Liver (tissue), 8 donors: ENCODE measurements at regions not wholly inside any gene's neighbourhood (a gene's known extent, or its start where the extent isn't known, plus 50 kb on each side); places are given as distances from the start of the nearest gene placed in this dataset.

Experiments used
- DNase-seq: peaks from one replicate; pipeline ENCODE4 v3.0.0-alpha.2; 2017; ENCODE audit warnings: low spot score
- H3K27ac ChIP-seq, 2 donors: one replicate each; pipeline ENCODE4 v1.7.0; 2013; ENCODE audit warnings: inconsistent platforms in 2 of 2, low read length in 2 of 2, control low read depth in 1 of 2, low read depth in 1 of 2, mild to moderate bottlenecking in 1 of 2
- H3K27me3 ChIP-seq, 4 donors: one replicate each; pipeline versions ENCODE4 v1.6.1 to v1.7.0; 2013; ENCODE audit warnings: low read length in 3 of 4, inconsistent platforms in 1 of 4, mild to moderate bottlenecking in 1 of 4, moderate library complexity in 1 of 4; ENCODE audit not compliant: control insufficient read depth in 4 of 4, insufficient read depth in 4 of 4
- H3K36me3 ChIP-seq, 4 donors: one replicate each; pipeline versions ENCODE4 v1.6.1 to v1.7.0; 2013; ENCODE audit warnings: low read length in 3 of 4, mild to moderate bottlenecking in 3 of 4, low read depth in 1 of 4, moderate library complexity in 1 of 4; ENCODE audit not compliant: control insufficient read depth in 4 of 4, insufficient read depth in 3 of 4
- H3K4me1 ChIP-seq, 4 donors: one replicate each; pipeline versions ENCODE4 v1.6.1 to v1.7.0; 2013; ENCODE audit warnings: low read length in 3 of 4, mild to moderate bottlenecking in 3 of 4, moderate library complexity in 1 of 4; ENCODE audit not compliant: control insufficient read depth in 4 of 4, insufficient read depth in 4 of 4
- H3K4me3 ChIP-seq, 3 donors: one replicate each; pipeline versions ENCODE4 v1.6.1 to v1.7.0; 2013; ENCODE audit warnings: low read length in 3 of 3, control low read depth in 1 of 3, low read depth in 1 of 3, mild to moderate bottlenecking in 1 of 3
- H3K9ac ChIP-seq, 2 donors: one replicate each; pipeline ENCODE4 v1.7.0; 2013; ENCODE audit warnings: low read length in 2 of 2, mild to moderate bottlenecking in 2 of 2, moderate library complexity in 2 of 2, control low read depth in 1 of 2, low read depth in 1 of 2
- H3K9me3 ChIP-seq, 4 donors: one replicate each; pipeline versions ENCODE4 v1.6.1 to v1.7.0; 2013; ENCODE audit warnings: low read length in 3 of 4; ENCODE audit not compliant: control insufficient read depth in 4 of 4
- EGR1 ChIP-seq, 2 donors: IDR thresholded peaks; 2 replicates each; pipeline ENCODE4 v1.6.1; 2016 to 2018; ENCODE audit warnings: antibody characterized with exemption in 2 of 2, low read depth in 2 of 2
- FOXA1 ChIP-seq: IDR thresholded peaks from 2 replicates; pipeline ENCODE4 v1.6.1; 2016; ENCODE audit warnings: antibody characterized with exemption
- FOXA2 ChIP-seq: IDR thresholded peaks from 2 replicates; pipeline ENCODE4 v1.6.1; 2016; ENCODE audit warnings: antibody characterized with exemption
- GABPA ChIP-seq, 2 donors: IDR thresholded peaks in 1 of 2; conservative IDR thresholded peaks in 1 of 2; 2 replicates each; pipeline ENCODE4 v1.6.1; 2016; ENCODE audit warnings: antibody characterized with exemption in 2 of 2, mild to moderate bottlenecking in 1 of 2, moderate library complexity in 1 of 2
- HNF4A ChIP-seq, 2 donors: conservative IDR thresholded peaks; 2 replicates each; pipeline ENCODE4 v1.6.1; 2016; ENCODE audit warnings: antibody characterized with exemption in 2 of 2, mild to moderate bottlenecking in 2 of 2
- HNF4G ChIP-seq: IDR thresholded peaks from 2 replicates; pipeline ENCODE4 v1.6.1; 2016; ENCODE audit warnings: antibody characterized with exemption
- JUND ChIP-seq, 2 donors: IDR thresholded peaks; 2 replicates each; pipeline ENCODE4 v1.6.1; 2016; ENCODE audit warnings: antibody characterized with exemption in 2 of 2
- NR2F2 ChIP-seq: IDR thresholded peaks from 2 replicates; pipeline ENCODE4 v1.6.1; 2016; ENCODE audit warnings: antibody characterized with exemption
- RAD21 ChIP-seq, 2 donors: IDR thresholded peaks; 2 replicates each; pipeline ENCODE4 v1.6.1; 2016; ENCODE audit warnings: antibody characterized with exemption in 2 of 2, mild to moderate bottlenecking in 2 of 2
- RXRA ChIP-seq, 2 donors: IDR thresholded peaks; 2 replicates each; pipeline ENCODE4 v1.6.1; 2017 to 2018; ENCODE audit warnings: antibody characterized with exemption in 2 of 2, mild to moderate bottlenecking in 1 of 2
- SP1 ChIP-seq: IDR thresholded peaks from 2 replicates; pipeline ENCODE4 v1.6.1; 2018; ENCODE audit warnings: antibody characterized with exemption, mild to moderate bottlenecking
- TAF1 ChIP-seq: conservative IDR thresholded peaks from 2 replicates; pipeline ENCODE4 v1.6.1; 2016; ENCODE audit warnings: antibody characterized with exemption, mild to moderate bottlenecking
- YY1 ChIP-seq: IDR thresholded peaks from 2 replicates; pipeline ENCODE4 v1.6.1; 2016; ENCODE audit warnings: antibody characterized with exemption, mild to moderate bottlenecking
- WGBS: extraction: QIAGEN DNeasy Blood & Tissue Kit; methylation state at CpG from one replicate; pipeline ENCODE4 v1.1.7; 2013; 5-methylcytosine and 5-hydroxymethylcytosine counted together
- TF ChIP-seq, protein P1 (sequence below): IDR thresholded peaks from 2 replicates; pipeline ENCODE4 v1.6.1; 2016; ENCODE audit warnings: antibody characterized with exemption
- TF ChIP-seq, protein P2 (sequence below): IDR thresholded peaks from 2 replicates; pipeline ENCODE4 v1.6.1; 2016; ENCODE audit warnings: antibody characterized with exemption, mild to moderate bottlenecking
- TF ChIP-seq, protein P3 (sequence below): IDR thresholded peaks from 2 replicates; pipeline ENCODE4 v1.6.1; 2016; ENCODE audit warnings: antibody characterized with exemption
- TF ChIP-seq, protein P4 (sequence below): IDR thresholded peaks from 2 replicates; pipeline ENCODE4 v1.6.1; 2016; ENCODE audit warnings: antibody characterized with exemption
- TF ChIP-seq, protein P5 (sequence below): fragments of 150-350 bp; IDR thresholded peaks from 2 replicates; pipeline ENCODE4 v1.5.1; 2017; ENCODE audit warnings: improper control_type of control experiment, low read depth, low read length; ENCODE audit not compliant: missing input control
- donor health status: healthy.
- donor health status: healthy.
- donor health status: healthy.
- donor health status: healthy.
- donor health status: healthy.

DNA sequence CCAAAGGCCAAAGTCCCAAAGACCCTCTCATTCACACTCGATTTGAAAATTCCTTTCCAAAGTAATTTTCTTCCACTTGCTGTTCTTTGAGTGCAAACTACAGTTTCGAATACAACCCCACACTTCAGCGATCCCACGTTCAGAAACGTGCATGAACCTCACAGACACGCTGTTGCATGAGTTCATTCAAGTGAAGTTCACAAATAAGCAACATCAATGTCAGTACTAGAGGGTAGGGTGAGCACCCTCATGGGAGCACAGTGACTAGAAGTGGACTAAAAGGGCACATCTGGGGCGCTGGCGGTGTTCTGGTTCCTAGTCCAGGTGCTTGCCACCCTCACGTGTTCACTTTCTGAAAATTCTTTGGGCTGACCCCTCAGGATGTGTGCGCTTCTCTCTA is 59.0 kb downstream of the FAM50B start:
- H3K9me3 ChIP-seq, result no peaks in the 10 kb centered on the region
- no peak for DNase-seq
- H3K9ac ChIP-seq, result no peak overlapping the region
- no peak for TF ChIP-seq EGR1 (IDR thresholded peaks at IDR 0.05; ENCODE audit: low read depth in 2 of 2)
- no peak for TF ChIP-seq RAD21 (IDR thresholded peaks at IDR 0.05)
- TF ChIP-seq HNF4G, result no peak
- no peak for TF ChIP-seq YY1
- TF ChIP-seq HNF4A (conservative IDR thresholded peaks at IDR 0.05), result no peak
- no peak for TF ChIP-seq SP1
- TF ChIP-seq, protein P1, sequence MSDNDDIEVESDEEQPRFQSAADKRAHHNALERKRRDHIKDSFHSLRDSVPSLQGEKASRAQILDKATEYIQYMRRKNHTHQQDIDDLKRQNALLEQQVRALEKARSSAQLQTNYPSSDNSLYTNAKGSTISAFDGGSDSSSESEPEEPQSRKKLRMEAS, result no peak
- TF ChIP-seq, protein P2, sequence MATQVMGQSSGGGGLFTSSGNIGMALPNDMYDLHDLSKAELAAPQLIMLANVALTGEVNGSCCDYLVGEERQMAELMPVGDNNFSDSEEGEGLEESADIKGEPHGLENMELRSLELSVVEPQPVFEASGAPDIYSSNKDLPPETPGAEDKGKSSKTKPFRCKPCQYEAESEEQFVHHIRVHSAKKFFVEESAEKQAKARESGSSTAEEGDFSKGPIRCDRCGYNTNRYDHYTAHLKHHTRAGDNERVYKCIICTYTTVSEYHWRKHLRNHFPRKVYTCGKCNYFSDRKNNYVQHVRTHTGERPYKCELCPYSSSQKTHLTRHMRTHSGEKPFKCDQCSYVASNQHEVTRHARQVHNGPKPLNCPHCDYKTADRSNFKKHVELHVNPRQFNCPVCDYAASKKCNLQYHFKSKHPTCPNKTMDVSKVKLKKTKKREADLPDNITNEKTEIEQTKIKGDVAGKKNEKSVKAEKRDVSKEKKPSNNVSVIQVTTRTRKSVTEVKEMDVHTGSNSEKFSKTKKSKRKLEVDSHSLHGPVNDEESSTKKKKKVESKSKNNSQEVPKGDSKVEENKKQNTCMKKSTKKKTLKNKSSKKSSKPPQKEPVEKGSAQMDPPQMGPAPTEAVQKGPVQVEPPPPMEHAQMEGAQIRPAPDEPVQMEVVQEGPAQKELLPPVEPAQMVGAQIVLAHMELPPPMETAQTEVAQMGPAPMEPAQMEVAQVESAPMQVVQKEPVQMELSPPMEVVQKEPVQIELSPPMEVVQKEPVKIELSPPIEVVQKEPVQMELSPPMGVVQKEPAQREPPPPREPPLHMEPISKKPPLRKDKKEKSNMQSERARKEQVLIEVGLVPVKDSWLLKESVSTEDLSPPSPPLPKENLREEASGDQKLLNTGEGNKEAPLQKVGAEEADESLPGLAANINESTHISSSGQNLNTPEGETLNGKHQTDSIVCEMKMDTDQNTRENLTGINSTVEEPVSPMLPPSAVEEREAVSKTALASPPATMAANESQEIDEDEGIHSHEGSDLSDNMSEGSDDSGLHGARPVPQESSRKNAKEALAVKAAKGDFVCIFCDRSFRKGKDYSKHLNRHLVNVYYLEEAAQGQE, result no peak
- TF ChIP-seq FOXA1, result no peak
- TF ChIP-seq JUND (IDR thresholded peaks at IDR 0.05), result no peak
- no peak for TF ChIP-seq GABPA (IDR thresholded peaks at IDR 0.05 in 1 of 2, conservative IDR thresholded peaks at IDR 0.05 in 1 of 2)
- no peak for TF ChIP-seq TAF1
- TF ChIP-seq, protein P3, sequence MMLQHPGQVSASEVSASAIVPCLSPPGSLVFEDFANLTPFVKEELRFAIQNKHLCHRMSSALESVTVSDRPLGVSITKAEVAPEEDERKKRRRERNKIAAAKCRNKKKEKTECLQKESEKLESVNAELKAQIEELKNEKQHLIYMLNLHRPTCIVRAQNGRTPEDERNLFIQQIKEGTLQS, result no peak
- TF ChIP-seq, protein P4, sequence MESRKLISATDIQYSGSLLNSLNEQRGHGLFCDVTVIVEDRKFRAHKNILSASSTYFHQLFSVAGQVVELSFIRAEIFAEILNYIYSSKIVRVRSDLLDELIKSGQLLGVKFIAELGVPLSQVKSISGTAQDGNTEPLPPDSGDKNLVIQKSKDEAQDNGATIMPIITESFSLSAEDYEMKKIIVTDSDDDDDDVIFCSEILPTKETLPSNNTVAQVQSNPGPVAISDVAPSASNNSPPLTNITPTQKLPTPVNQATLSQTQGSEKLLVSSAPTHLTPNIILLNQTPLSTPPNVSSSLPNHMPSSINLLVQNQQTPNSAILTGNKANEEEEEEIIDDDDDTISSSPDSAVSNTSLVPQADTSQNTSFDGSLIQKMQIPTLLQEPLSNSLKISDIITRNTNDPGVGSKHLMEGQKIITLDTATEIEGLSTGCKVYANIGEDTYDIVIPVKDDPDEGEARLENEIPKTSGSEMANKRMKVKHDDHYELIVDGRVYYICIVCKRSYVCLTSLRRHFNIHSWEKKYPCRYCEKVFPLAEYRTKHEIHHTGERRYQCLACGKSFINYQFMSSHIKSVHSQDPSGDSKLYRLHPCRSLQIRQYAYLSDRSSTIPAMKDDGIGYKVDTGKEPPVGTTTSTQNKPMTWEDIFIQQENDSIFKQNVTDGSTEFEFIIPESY, result no peak
- TF ChIP-seq, protein P5, sequence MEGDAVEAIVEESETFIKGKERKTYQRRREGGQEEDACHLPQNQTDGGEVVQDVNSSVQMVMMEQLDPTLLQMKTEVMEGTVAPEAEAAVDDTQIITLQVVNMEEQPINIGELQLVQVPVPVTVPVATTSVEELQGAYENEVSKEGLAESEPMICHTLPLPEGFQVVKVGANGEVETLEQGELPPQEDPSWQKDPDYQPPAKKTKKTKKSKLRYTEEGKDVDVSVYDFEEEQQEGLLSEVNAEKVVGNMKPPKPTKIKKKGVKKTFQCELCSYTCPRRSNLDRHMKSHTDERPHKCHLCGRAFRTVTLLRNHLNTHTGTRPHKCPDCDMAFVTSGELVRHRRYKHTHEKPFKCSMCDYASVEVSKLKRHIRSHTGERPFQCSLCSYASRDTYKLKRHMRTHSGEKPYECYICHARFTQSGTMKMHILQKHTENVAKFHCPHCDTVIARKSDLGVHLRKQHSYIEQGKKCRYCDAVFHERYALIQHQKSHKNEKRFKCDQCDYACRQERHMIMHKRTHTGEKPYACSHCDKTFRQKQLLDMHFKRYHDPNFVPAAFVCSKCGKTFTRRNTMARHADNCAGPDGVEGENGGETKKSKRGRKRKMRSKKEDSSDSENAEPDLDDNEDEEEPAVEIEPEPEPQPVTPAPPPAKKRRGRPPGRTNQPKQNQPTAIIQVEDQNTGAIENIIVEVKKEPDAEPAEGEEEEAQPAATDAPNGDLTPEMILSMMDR, result no peak
- TF ChIP-seq NR2F2, result no peak
- TF ChIP-seq FOXA2, result no peak
- TF ChIP-seq RXRA (IDR thresholded peaks at IDR 0.05), result no peak
- peaks cover 4 to 26% (median 13%) of the 10 kb centered on the region in 4 donors for H3K4me1 ChIP-seq
- H3K36me3 ChIP-seq, result no peaks in the 10 kb centered on the region
- H3K27ac ChIP-seq, result no peak overlapping the region
- H3K4me3 ChIP-seq, result no peak overlapping the region
- no peaks in the 10 kb centered on the region for H3K27me3 ChIP-seq
- WGBS, result 93% methylated on average over 10 of the region's 10 CpGs

DNA sequence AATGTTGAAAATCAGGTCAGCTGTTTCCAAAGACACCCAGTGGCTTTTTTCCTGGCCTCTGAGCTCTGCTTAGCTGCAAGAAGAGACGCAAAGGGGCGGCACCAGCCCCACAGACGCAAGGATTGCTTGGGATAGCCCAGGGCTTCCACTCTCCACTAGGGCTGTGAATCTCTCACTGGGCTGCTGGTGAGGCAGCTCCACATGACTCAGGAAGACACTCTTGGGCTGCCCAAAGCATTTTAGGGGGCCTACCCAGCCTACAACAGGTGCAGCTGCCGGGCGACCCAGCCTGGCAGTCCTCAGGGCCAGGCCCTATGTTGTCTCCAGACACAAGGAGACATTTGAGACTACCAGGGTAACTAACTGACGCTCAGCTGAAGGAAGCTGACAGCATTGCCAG is 59.8 kb downstream of the FAM50B start:
- 95% methylated on average over 6 of the region's 6 CpGs for WGBS
- Histone ChIP-seq H3K4me3 (no peak overlapping the region), H3K9ac (no peak overlapping the region), H3K4me1 (peaks cover 4 to 29% (median 13%) of the 10 kb centered on the region in 4 donors), H3K9me3 (no peaks in the 10 kb centered on the region), H3K27me3 (no peaks in the 10 kb centered on the region), H3K36me3 (no peaks in the 10 kb centered on the region), H3K27ac (no peak overlapping the region)
- DNase-seq, result no peak
- TF ChIP-seq, protein P3, result no peak
- TF ChIP-seq JUND (IDR thresholded peaks at IDR 0.05), result no peak
- no peak for TF ChIP-seq RXRA (IDR thresholded peaks at IDR 0.05)
- no peak for TF ChIP-seq FOXA2
- TF ChIP-seq, protein P2, result no peak
- TF ChIP-seq EGR1 (IDR thresholded peaks at IDR 0.05; ENCODE audit: low read depth in 2 of 2), result no peak
- TF ChIP-seq TAF1, result no peak
- no peak for TF ChIP-seq HNF4A (conservative IDR thresholded peaks at IDR 0.05)
- TF ChIP-seq, protein P1, result no peak
- TF ChIP-seq, protein P5, result no peak
